Effector memory CD8-positive, alpha-beta T cell (primary cell): ENCODE measurements at regions not wholly inside any gene's neighbourhood (a gene's known extent, or its start where the extent isn't known, plus 50 kb on each side); places are given as distances from the start of the nearest gene placed in this dataset.

Experiments used
- ATAC-seq: fragments of 150-1000 bp; cut with Tn5 transposase; replicated peaks from 2 replicates; pipeline ENCODE4 v1.10.0; 2021; ENCODE audit warnings: mild to moderate bottlenecking, moderate library complexity
- DNase-seq, 3 experiments: peaks; one replicate each; pipeline ENCODE4 v3.0.0; 2021
- H3K27ac Mint-ChIP-seq, 2 donors: one replicate each; pipeline ENCODE4 v1.8.0; 2022; ENCODE audit warnings: mild to moderate bottlenecking in 2 of 2, mixed read lengths in 2 of 2, moderate library complexity in 2 of 2
- H3K27me3 Mint-ChIP-seq, 2 donors: one replicate each; pipeline ENCODE4 v1.8.0; 2022; ENCODE audit warnings: mixed read lengths in 2 of 2
- H3K36me3 Mint-ChIP-seq: one replicate; pipeline ENCODE4 v1.8.0; 2022; ENCODE audit warnings: mild to moderate bottlenecking, moderate library complexity, mixed read lengths; ENCODE audit not compliant: insufficient read depth
- H3K4me1 Mint-ChIP-seq, 2 donors: one replicate each; pipeline ENCODE4 v1.8.0; 2022; ENCODE audit warnings: low read depth in 2 of 2, mixed read lengths in 2 of 2
- H3K4me3 Mint-ChIP-seq, 2 donors: one replicate each; pipeline ENCODE4 v1.8.0; 2022; ENCODE audit warnings: mild to moderate bottlenecking in 2 of 2, mixed read lengths in 2 of 2, moderate library complexity in 2 of 2
- H3K9me3 Mint-ChIP-seq, 2 donors: one replicate each; pipeline ENCODE4 v1.8.0; 2022; ENCODE audit warnings: mixed read lengths in 2 of 2

GRCh38 chr10:36171953-36172940, 530.2 kb upstream of the FZD8 start:
- Mint-ChIP-seq H3K4me3 (no peak overlapping the region), H3K36me3 (no peaks in the 10 kb centered on the region), H3K4me1 (no peaks in the 10 kb centered on the region), H3K9me3 (peaks cover 5 to 16% of the 10 kb centered on the region in 2 donors), H3K27me3 (no peaks in the 10 kb centered on the region), H3K27ac (no peak overlapping the region)
- DNase-seq: no peak
- ATAC-seq: no peak

GRCh38 chr10:36171556-36171952, 529.5 kb upstream of the FZD8 start:
- Mint-ChIP-seq H3K27me3 (no peaks in the 10 kb centered on the region), H3K36me3 (no peaks in the 10 kb centered on the region), H3K9me3 (peaks cover 5 to 16% of the 10 kb centered on the region in 2 donors), H3K27ac (no peak overlapping the region), H3K4me3 (no peak overlapping the region), H3K4me1 (no peaks in the 10 kb centered on the region)
- ATAC-seq: no peak
- DNase-seq: no peak

GRCh38 chr10:36170943-36171501, 528.9 kb upstream of the FZD8 start:
- Mint-ChIP-seq H3K4me3 (no peak overlapping the region), H3K36me3 (no peaks in the 10 kb centered on the region), H3K4me1 (no peaks in the 10 kb centered on the region), H3K27me3 (no peaks in the 10 kb centered on the region), H3K27ac (no peak overlapping the region), H3K9me3 (peaks cover 5 to 16% of the 10 kb centered on the region in 2 donors)
- ATAC-seq: no peak
- DNase-seq: no peak

- H3K36me3 Mint-ChIP-seq: no peaks in the 10 kb centered on the region
- H3K4me3 Mint-ChIP-seq: no peak overlapping the region
- no peaks in the 10 kb centered on the region for H3K4me1 Mint-ChIP-seq
- H3K9me3 Mint-ChIP-seq: peaks cover 5 to 16% of the 10 kb centered on the region in 2 donors
- ATAC-seq (no peak), DNase-seq (no peak)
- H3K27ac Mint-ChIP-seq: no peak overlapping the region
- no peaks in the 10 kb centered on the region for H3K27me3 Mint-ChIP-seq
Measured at GRCh38 chr10:36170142-36170719, 528.1 kb upstream of the FZD8 start.

DNA sequence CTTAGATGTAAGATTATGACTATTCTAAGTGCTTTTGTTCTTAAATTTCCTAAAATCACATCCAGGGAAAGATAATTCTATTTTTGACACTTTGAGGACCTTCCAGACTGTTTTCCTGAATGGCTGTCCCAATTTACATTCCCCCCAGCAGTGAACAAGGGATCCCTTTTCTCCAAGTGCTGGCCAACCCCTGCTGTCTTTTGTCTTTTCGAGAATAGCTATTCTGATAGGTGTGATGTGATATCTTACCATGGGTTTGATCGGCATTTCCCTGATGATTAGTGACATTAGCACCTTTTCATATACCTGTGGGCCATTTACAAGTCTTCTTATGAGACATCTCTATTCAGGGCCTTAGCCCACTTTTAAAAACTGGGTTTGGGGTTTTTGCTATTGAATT, 526.7 kb upstream of the FZD8 start:
- Mint-ChIP-seq H3K9me3 (peaks cover 4 to 16% of the 10 kb centered on the region in 2 donors), H3K4me3 (no peak overlapping the region), H3K36me3 (no peaks in the 10 kb centered on the region), H3K27ac (no peak overlapping the region), H3K4me1 (no peaks in the 10 kb centered on the region), H3K27me3 (no peaks in the 10 kb centered on the region)
- ATAC-seq (no peak), DNase-seq (no peak)

- no peaks in the 10 kb centered on the region for H3K4me1 Mint-ChIP-seq
- ATAC-seq (no peak), DNase-seq (no peak)
- H3K4me3 Mint-ChIP-seq: no peak overlapping the region
- H3K27me3 Mint-ChIP-seq: no peaks in the 10 kb centered on the region
- no peak overlapping the region for H3K27ac Mint-ChIP-seq
- no peaks in the 10 kb centered on the region for H3K36me3 Mint-ChIP-seq
- H3K9me3 Mint-ChIP-seq: peaks cover 2 to 8% of the 10 kb centered on the region in 2 donors
Measured at GRCh38 chr10:36164556-36165504, 522.7 kb upstream of the FZD8 start.

- Mint-ChIP-seq H3K36me3 (no peaks in the 10 kb centered on the region), H3K4me3 (no peak overlapping the region), H3K27me3 (no peaks in the 10 kb centered on the region), H3K4me1 (no peaks in the 10 kb centered on the region), H3K9me3 (peaks cover 2 to 8% of the 10 kb centered on the region in 2 donors), H3K27ac (no peak overlapping the region)
- DNase-seq (no peak), ATAC-seq (no peak)
Measured at GRCh38 chr10:36163827-36164226, 521.7 kb upstream of the FZD8 start.

DNA sequence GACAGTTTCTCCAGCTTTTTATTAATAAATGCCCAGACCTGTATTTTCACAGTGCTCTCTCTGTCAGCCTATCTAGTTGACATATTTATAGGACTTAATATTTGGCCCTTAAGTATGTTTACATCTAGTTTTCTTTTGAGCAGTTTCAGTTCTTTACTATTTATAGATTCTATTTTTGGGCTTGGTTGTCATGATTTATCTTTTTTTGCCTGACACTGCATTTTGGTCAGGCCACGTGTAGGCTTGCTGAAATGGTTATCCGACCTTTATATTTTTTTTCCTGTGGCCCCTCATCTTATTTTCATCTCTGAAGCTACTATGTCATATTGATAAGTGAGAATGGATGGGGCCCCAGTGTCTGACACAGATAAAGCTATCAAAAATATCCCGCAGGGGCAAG, 515.4 kb upstream of the FZD8 start:
- Mint-ChIP-seq H3K9me3 (peaks cover 0 to 1% of the 10 kb centered on the region in 2 donors), H3K27me3 (no peaks in the 10 kb centered on the region), H3K4me3 (no peak overlapping the region), H3K36me3 (no peaks in the 10 kb centered on the region), H3K27ac (no peak overlapping the region), H3K4me1 (no peaks in the 10 kb centered on the region)
- ATAC-seq: no peak
- DNase-seq: no peak

DNA sequence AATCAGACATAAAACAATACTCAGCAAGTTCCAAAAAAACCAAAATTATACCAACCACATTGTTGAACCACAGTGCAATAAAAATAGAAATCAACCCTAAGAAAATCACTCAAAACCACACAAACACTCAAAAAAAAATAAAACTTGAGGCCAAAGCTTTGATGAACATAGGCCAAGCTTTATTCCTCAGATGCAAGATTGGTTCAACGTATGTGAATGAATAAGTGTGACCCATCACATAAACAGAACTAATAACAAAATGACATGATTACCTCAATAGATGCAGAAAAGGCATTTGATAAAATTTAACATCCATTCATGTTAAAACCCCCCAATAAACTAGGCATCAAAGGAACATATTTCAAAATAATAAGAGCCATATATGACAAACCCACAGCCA, 506.1 kb upstream of the FZD8 start:
- Mint-ChIP-seq H3K4me1 (no peaks in the 10 kb centered on the region), H3K27ac (no peak overlapping the region), H3K9me3 (peaks cover 7 to 8% of the 10 kb centered on the region in 2 donors), H3K27me3 (no peaks in the 10 kb centered on the region), H3K36me3 (no peaks in the 10 kb centered on the region), H3K4me3 (no peak overlapping the region)
- ATAC-seq (no peak), DNase-seq (no peak)

- Mint-ChIP-seq H3K27me3 (no peaks in the 10 kb centered on the region), H3K9me3 (peaks cover 7 to 8% of the 10 kb centered on the region in 2 donors), H3K36me3 (no peaks in the 10 kb centered on the region), H3K27ac (no peak overlapping the region), H3K4me3 (no peak overlapping the region), H3K4me1 (no peaks in the 10 kb centered on the region)
- DNase-seq (no peak), ATAC-seq (no peak)
Measured at GRCh38 chr10:36147529-36147928, 505.4 kb upstream of the FZD8 start.

GRCh38 chr10:36141856-36142560, 499.9 kb upstream of the FZD8 start:
- no peak for DNase-seq
- H3K27ac Mint-ChIP-seq: no peak overlapping the region
- H3K4me1 Mint-ChIP-seq: no peaks in the 10 kb centered on the region
- H3K9me3 Mint-ChIP-seq: peaks cover 8 to 20% of the 10 kb centered on the region in 2 donors
- no peaks in the 10 kb centered on the region for H3K36me3 Mint-ChIP-seq
- no peaks in the 10 kb centered on the region for H3K27me3 Mint-ChIP-seq
- no peak for ATAC-seq
- no peak overlapping the region for H3K4me3 Mint-ChIP-seq

- no peaks in the 10 kb centered on the region for H3K4me1 Mint-ChIP-seq
- H3K27ac Mint-ChIP-seq: no peak overlapping the region
- H3K36me3 Mint-ChIP-seq: no peaks in the 10 kb centered on the region
- ATAC-seq: no peak
- H3K4me3 Mint-ChIP-seq: no peak overlapping the region
- H3K27me3 Mint-ChIP-seq: no peaks in the 10 kb centered on the region
- DNase-seq: no peak
- peaks cover 0 to 15% of the 10 kb centered on the region in 2 donors for H3K9me3 Mint-ChIP-seq
Measured at GRCh38 chr10:36129051-36129450, 487.0 kb upstream of the FZD8 start.
